ENCODE measurements at regions not wholly inside any gene's neighbourhood (a gene's known extent, or its start where the extent isn't known, plus 50 kb on each side); places are given as distances from the start of the nearest gene placed in this dataset.
"Not testable (repeated sequence)": the region's sequence is repeated elsewhere in the genome, so short reads cannot be mapped to it uniquely, and the experiment has no call there.

GRCh38 chr18:14295081-14295480, 162.8 kb upstream of the ZNF519 start:
- H3K9ac ChIP-seq (ENCODE audit: insufficient read depth in 1 of 2, low read depth in 2 of 2, low read length in 2 of 2); CTCF ChIA-PET (ENCODE audit: low intra/inter-chr PET ratio); ATAC-seq; BruUV-seq (replicated peaks); H4K20me1 ChIP-seq (replicated peaks; ENCODE audit: control insufficient read depth, insufficient read depth, low read length); H3K27me3 ChIP-seq (ENCODE audit: control insufficient read depth in 2 of 2, insufficient read depth in 2 of 2, low read length in 2 of 2); H3K79me2 ChIP-seq (ENCODE audit: control insufficient read depth, insufficient read depth, low read length); H3K4me3 ChIP-seq; POLR2A ChIA-PET; H3K36me3 ChIP-seq (ENCODE audit: control insufficient read depth, insufficient read depth, low read length); DNase-seq (ENCODE audit: extremely low read depth in 1 of 4, low spot score in 3 of 4); H3K4me1 ChIP-seq (replicated peaks in 1 of 2; ENCODE audit: control insufficient read depth in 2 of 2, insufficient read depth in 2 of 2, low read length in 2 of 2); FAIRE-seq; H3K9me1 ChIP-seq (ENCODE audit: control insufficient read depth, insufficient read depth, low read length); intact Hi-C loops (cut with micrococcal nuclease); in situ Hi-C loops (cut with MboI); H3K27ac ChIP-seq (ENCODE audit: extremely low read depth, low read depth, low read length); H3K9me3 ChIP-seq (replicated peaks; ENCODE audit: control insufficient read depth, insufficient read depth, low read depth, low read length); H3K4me2 ChIP-seq (ENCODE audit: insufficient read depth, low read length); H2AFZ ChIP-seq (ENCODE audit: low read depth, low read length): not testable (repeated sequence)
- WGBS (ENCODE audit: insufficient coverage, low coverage, missing lambda C conversion rate), result 4% methylated on average over 3 of the region's 3 CpGs

- CTCF ChIA-PET (ENCODE audit: low intra/inter-chr PET ratio), result no interaction called here
- intact Hi-C loops (cut with micrococcal nuclease) (no loop called here), in situ Hi-C loops (cut with MboI) (no loop called here)
- POLR2A ChIA-PET, result no interaction called here
- ATAC-seq (no peak), DNase-seq (ENCODE audit: extremely low read depth in 1 of 4, low spot score in 3 of 4) (no peak), FAIRE-seq (no peak)
- no peak overlapping the region for H3K9ac ChIP-seq (ENCODE audit: insufficient read depth in 1 of 2, low read depth in 2 of 2, low read length in 2 of 2)
- WGBS (ENCODE audit: insufficient coverage, low coverage, missing lambda C conversion rate), result 0% methylated on average over 4 of the region's 4 CpGs
- H3K9me3 ChIP-seq (replicated peaks; ENCODE audit: control insufficient read depth, insufficient read depth, low read depth, low read length), result no peaks in the 10 kb centered on the region
- TF ChIP-seq CBX1 (IDR thresholded peaks at IDR 0.05; ENCODE audit: low read depth) (no peak), MBD2 (IDR thresholded peaks at IDR 0.05; ENCODE audit: borderline replicate concordance, low read depth) (no peak), ATF6 (CRISPR knock-in tag; IDR thresholded peaks at IDR 0.05) (no peak), E2F4 (CRISPR knock-in tag; IDR thresholded peaks at IDR 0.05; ENCODE audit: low read depth) (no peak), RBFOX2 (IDR thresholded peaks at IDR 0.05; ENCODE audit: low read depth, low read length) (no peak), TFE3 (CRISPR knock-in tag; IDR thresholded peaks at IDR 0.05) (no peak)
- no peaks in the 10 kb centered on the region for H4K20me1 ChIP-seq (replicated peaks; ENCODE audit: control insufficient read depth, insufficient read depth, low read length)
- H3K4me2 ChIP-seq (ENCODE audit: insufficient read depth, low read length), result no peak overlapping the region
- H3K27ac ChIP-seq (ENCODE audit: extremely low read depth, low read depth, low read length), result no peak overlapping the region
- no peaks in the 10 kb centered on the region for H3K79me2 ChIP-seq (ENCODE audit: control insufficient read depth, insufficient read depth, low read length)
- H3K4me1 ChIP-seq (replicated peaks in 1 of 2; ENCODE audit: control insufficient read depth in 2 of 2, insufficient read depth in 2 of 2, low read length in 2 of 2), result no peaks in the 10 kb centered on the region
- no TSS peak for BruUV-seq (replicated peaks)
- H2AFZ ChIP-seq (ENCODE audit: low read depth, low read length), result no peak overlapping the region
- H3K9me1 ChIP-seq (ENCODE audit: control insufficient read depth, insufficient read depth, low read length), result no peaks in the 10 kb centered on the region
- no peaks in the 10 kb centered on the region for H3K36me3 ChIP-seq (ENCODE audit: control insufficient read depth, insufficient read depth, low read length)
- no peak overlapping the region for H3K4me3 ChIP-seq
- H3K27me3 ChIP-seq (ENCODE audit: control insufficient read depth in 2 of 2, insufficient read depth in 2 of 2, low read length in 2 of 2), result no peaks in the 10 kb centered on the region
These were observed 152.8 kb upstream of the ZNF519 start for GRCh38 chr18:14285053-14285452.

Measured in K562 (cell line).